ENCODE measurements at regions not wholly inside any gene's neighbourhood (a gene's known extent, or its start where the extent isn't known, plus 50 kb on each side); places are given as distances from the start of the nearest gene placed in this dataset.

DNA sequence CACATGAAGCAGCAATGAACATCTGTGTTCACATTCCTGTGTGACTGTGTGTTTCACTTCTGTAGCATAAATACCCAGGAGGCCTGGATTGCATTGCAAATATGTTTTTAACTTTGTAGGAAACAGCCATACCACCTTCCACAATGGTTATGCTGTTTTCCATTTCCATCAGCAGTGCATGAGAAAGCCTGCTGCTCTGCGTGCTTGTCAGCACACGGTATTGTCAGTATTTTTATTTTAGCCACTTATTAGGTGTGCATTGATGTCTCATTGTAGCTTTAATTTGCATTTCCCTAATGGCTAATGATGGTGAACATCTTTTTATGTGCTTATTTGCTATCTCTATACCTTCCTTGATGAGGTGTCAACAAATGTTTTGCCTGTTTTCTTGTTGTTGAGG lies 355.9 kb downstream of the TRIML1 start:
- Histone ChIP-seq H3K27me3 (ENCODE audit: control insufficient read depth, insufficient read depth, low read length) (no peaks in the 10 kb centered on the region), H4K8ac (ENCODE audit: low read depth in 2 of 2, low read length in 2 of 2) (no peak overlapping the region), H3K18ac (ENCODE audit: low read depth, low read length) (no peak overlapping the region), H2BK120ac (ENCODE audit: low read depth, low read length) (no peak overlapping the region), H3K9me1 (ENCODE audit: insufficient read depth, low read length) (no peaks in the 10 kb centered on the region), H3K27ac (ENCODE audit: insufficient read depth, low read length) (no peak overlapping the region), H3K9ac (ENCODE audit: low read depth, low read length) (no peak overlapping the region), H2BK15ac (ENCODE audit: low read depth, low read length) (no peak overlapping the region), H3K56ac (ENCODE audit: extremely low read depth, insufficient read depth, low read length) (no peak overlapping the region), H2BK5ac (ENCODE audit: low read depth, low read length, poor library complexity, severe bottlenecking) (no peak overlapping the region), H3K36me3 (ENCODE audit: control insufficient read depth, insufficient read depth, low read length) (no peaks in the 10 kb centered on the region), H4K20me1 (ENCODE audit: insufficient read depth, low read length) (no peaks in the 10 kb centered on the region), H2AK9ac (replicated peaks; ENCODE audit: low read depth, low read length, poor library complexity) (no peak overlapping the region), H3K23ac (ENCODE audit: low read depth, low read length) (no peak overlapping the region), H2AK5ac (ENCODE audit: low read depth, low read length) (no peak overlapping the region), H3K4ac (ENCODE audit: low read depth, low read length) (no peak overlapping the region), H3K4me2 (ENCODE audit: low read depth, low read length) (no peak overlapping the region), H3K14ac (replicated peaks; ENCODE audit: low read depth, low read length) (no peak overlapping the region), H4K5ac (ENCODE audit: low read depth, low read length) (no peak overlapping the region), H2AFZ (replicated peaks; ENCODE audit: low read length, poor library complexity) (no peak overlapping the region), H2BK20ac (ENCODE audit: low read depth, low read length) (no peak overlapping the region), H3K9me3 (ENCODE audit: control insufficient read depth, insufficient read depth, low read length) (peaks cover 2% of the 10 kb centered on the region), H4K91ac (ENCODE audit: insufficient read depth, low read depth, low read length) (no peak overlapping the region), H3K79me1 (ENCODE audit: low read depth in 1 of 2, low read length in 2 of 2) (no peaks in the 10 kb centered on the region), H3K4me1 (ENCODE audit: control insufficient read depth, insufficient read depth, low read length) (no peaks in the 10 kb centered on the region), H3K4me3 (ENCODE audit: insufficient read depth, low read depth, low read length) (no peak overlapping the region)
- TF ChIP-seq SMC3 (IDR thresholded peaks at IDR 0.05; ENCODE audit: low read depth, low read length) (no peak), CEBPB (IDR thresholded peaks at IDR 0.05; ENCODE audit: low read depth, low read length) (no peak), RCOR1 (IDR thresholded peaks at IDR 0.05; ENCODE audit: insufficient replicate concordance, low read length) (no peak), CHD1 (IDR thresholded peaks at IDR 0.05; ENCODE audit: low read depth, low read length) (no peak), BHLHE40 (IDR thresholded peaks at IDR 0.05; ENCODE audit: low read depth, low read length) (no peak), MAZ (IDR thresholded peaks at IDR 0.05; ENCODE audit: borderline replicate concordance, low read depth, low read length) (no peak), ELK1 (IDR thresholded peaks at IDR 0.05; ENCODE audit: borderline replicate concordance, low read depth, low read length) (no peak), CTCF (conservative IDR thresholded peaks at IDR 0.05; ENCODE audit: low read depth, low read length) (no peak), MXI1 (IDR thresholded peaks at IDR 0.05; ENCODE audit: borderline replicate concordance, low read depth, low read length) (no peak), RFX5 (IDR thresholded peaks at IDR 0.05; ENCODE audit: low read depth, low read length) (no peak), NFE2L2 (IDR thresholded peaks at IDR 0.05; ENCODE audit: low read depth, low read length) (no peak)
- ChIA-PET POLR2A (ENCODE audit: unreplicated experiment) (no interaction called here), CTCF (interaction anchor here (0.6 kb wide), 1 partner anchor 828 kb away, joined by 6 read pairs; no protein-coding TSS in a partner anchor)
- intact Hi-C loops (cut with micrococcal nuclease), result loop anchor here (5.0 kb wide), 1 partner anchor 1733 kb away; no protein-coding TSS in a partner anchor
- in situ Hi-C loops (cut with MboI; ENCODE audit: low sequenced_read_pairs), result no loop called here
- no peak for ATAC-seq (ENCODE audit: low read depth)
- dilution Hi-C loops (cut with HindIII; ENCODE audit: low sequenced_read_pairs, unreplicated experiment), result no loop called here
- WGBS, 2 experiments (ENCODE audit: extremely low coverage in 2 of 2, insufficient read length in 1 of 2), result no CpG with 5 or more reads among the region's 2 CpGs
- DNase-seq, result no peak
- BruUV-seq (replicated peaks), result no TSS peak

Data from IMR-90 (cell line).